Embryonic facial prominence (tissue), 1 donor: ENCODE measurements at regions not wholly inside any gene's neighbourhood (a gene's known extent, or its start where the extent isn't known, plus 50 kb on each side); places are given as distances from the start of the nearest gene placed in this dataset.

Source experiments
- DNase-seq: peaks from one replicate; pipeline ENCODE4 v3.0.0-alpha.2; 2016; ENCODE audit errors: extremely low spot score

- no peak for DNase-seq
Observed at GRCh38 chr4:32958586-32958985, 2238.4 kb downstream of the PCDH7 start.

GRCh38 chr4:32962100-32962499 lies 2241.9 kb downstream of the PCDH7 start:
- no peak for DNase-seq

GRCh38 chr4:32985256-32985655 lies 2265.1 kb downstream of the PCDH7 start:
- DNase-seq, result no peak

GRCh38 chr4:32986236-32986635 lies 2266.1 kb downstream of the PCDH7 start:
- no peak for DNase-seq

GRCh38 chr4:32987111-32987510 lies 2266.9 kb downstream of the PCDH7 start:
- no peak for DNase-seq

GRCh38 chr4:32988165-32988811 lies 2268.1 kb downstream of the PCDH7 start:
- DNase-seq, result no peak

- DNase-seq, result no peak
Observed at GRCh38 chr4:32991663-32992062, 2271.5 kb downstream of the PCDH7 start.

- no peak for DNase-seq
Observed at GRCh38 chr4:32994981-32995881, 2275.1 kb downstream of the PCDH7 start.

- DNase-seq, result no peak
Observed at GRCh38 chr4:33013282-33013681, 2293.1 kb downstream of the PCDH7 start.

GRCh38 chr4:33025236-33025635 lies 2305.1 kb downstream of the PCDH7 start:
- DNase-seq, result no peak

- DNase-seq, result no peak
Observed at GRCh38 chr4:33029976-33030375, 2309.8 kb downstream of the PCDH7 start.

GRCh38 chr4:33031328-33031727 lies 2311.2 kb downstream of the PCDH7 start:
- DNase-seq, result no peak

- no peak for DNase-seq
Observed at GRCh38 chr4:33037464-33037863, 2317.3 kb downstream of the PCDH7 start.

GRCh38 chr4:33045334-33045733 lies 2325.2 kb downstream of the PCDH7 start:
- DNase-seq, result no peak

- no peak for DNase-seq
Observed at GRCh38 chr4:33052241-33052640, 2332.1 kb downstream of the PCDH7 start.

GRCh38 chr4:33054161-33054560 lies 2334.0 kb downstream of the PCDH7 start:
- no peak for DNase-seq

- DNase-seq, result no peak
Observed at GRCh38 chr4:33054656-33055196, 2334.6 kb downstream of the PCDH7 start.

- no peak for DNase-seq
Observed at GRCh38 chr4:33057736-33058135, 2337.6 kb downstream of the PCDH7 start.

GRCh38 chr4:33058998-33059397 lies 2338.8 kb downstream of the PCDH7 start:
- no peak for DNase-seq

- no peak for DNase-seq
Observed at GRCh38 chr4:33060674-33061542, 2340.7 kb downstream of the PCDH7 start.

GRCh38 chr4:33061727-33062126 lies 2341.6 kb downstream of the PCDH7 start:
- no peak for DNase-seq
